Peyer's patch (tissue), 4 donors: ENCODE measurements at regions not wholly inside any gene's neighbourhood (a gene's known extent, or its start where the extent isn't known, plus 50 kb on each side); places are given as distances from the start of the nearest gene placed in this dataset.

Source experiments
- CTCF ChIP-seq, 6 experiments: fragments of 450-650 bp in 4 of 6; fragments of 200-600 bp in 2 of 6; sonication (generic) in 1 of 6; IDR thresholded peaks; one replicate each; pipeline ENCODE4 v1.5.1; 2017 to 2019; ENCODE audit warnings: antibody characterized with exemption in 6 of 6, mild to moderate bottlenecking in 3 of 6, moderate library complexity in 1 of 6
- POLR2A ChIP-seq, 2 donors: fragments of 450-650 bp; IDR thresholded peaks; one replicate each; pipeline ENCODE4 v1.5.1; 2017; ENCODE audit warnings: antibody characterized with exemption in 2 of 2, mild to moderate bottlenecking in 2 of 2, moderate library complexity in 2 of 2

- TF ChIP-seq CTCF (IDR thresholded peaks at IDR 0.05): no peak
- TF ChIP-seq POLR2A (IDR thresholded peaks at IDR 0.05): no peak
Observed at GRCh38 chr3:15997274-15997943, 177.1 kb upstream of the GALNT15 start.
